GM21576 (cell line): ENCODE measurements at regions not wholly inside any gene's neighbourhood (a gene's known extent, or its start where the extent isn't known, plus 50 kb on each side); places are given as distances from the start of the nearest gene placed in this dataset.
"Not testable (repeated sequence)": the region's sequence is repeated elsewhere in the genome, so short reads cannot be mapped to it uniquely, and the experiment has no call there.

ENCODE experiments used
- ATAC-seq: cut with Tn5 transposase; IDR thresholded peaks from one replicate; pipeline ENCODE4 v1.9.1; 2021; ENCODE audit warnings: mild to moderate bottlenecking, moderate library complexity; ENCODE audit not compliant: unreplicated experiment

GRCh38 chr4:127277023-127277422 is 355.7 kb upstream of the INTU start:
- ATAC-seq: not testable (repeated sequence)

- no peak for ATAC-seq
These were observed 348.5 kb upstream of the INTU start for GRCh38 chr4:127284236-127284635.

- no peak for ATAC-seq
These were observed 341.4 kb upstream of the INTU start for GRCh38 chr4:127291316-127291715.

- no peak for ATAC-seq
These were observed 339.3 kb upstream of the INTU start for GRCh38 chr4:127293496-127293895.

GRCh38 chr4:127304356-127304755 is 328.4 kb upstream of the INTU start:
- ATAC-seq: no peak

- ATAC-seq: no peak
These were observed 324.8 kb upstream of the INTU start for GRCh38 chr4:127307996-127308395.

- ATAC-seq: no peak
These were observed 323.2 kb upstream of the INTU start for GRCh38 chr4:127309369-127310102.

GRCh38 chr4:127311371-127311770 is 321.4 kb upstream of the INTU start:
- no peak for ATAC-seq

GRCh38 chr4:127311924-127312323 is 320.8 kb upstream of the INTU start:
- no peak for ATAC-seq

GRCh38 chr4:127313767-127314166 is 319.0 kb upstream of the INTU start:
- no peak for ATAC-seq

- no peak for ATAC-seq
These were observed 305.3 kb upstream of the INTU start for GRCh38 chr4:127327491-127327890.

- no peak for ATAC-seq
These were observed 297.6 kb upstream of the INTU start for GRCh38 chr4:127335073-127335620.

GRCh38 chr4:127335732-127336131 is 297.0 kb upstream of the INTU start:
- ATAC-seq: no peak

- ATAC-seq: not testable (repeated sequence)
These were observed 289.6 kb upstream of the INTU start for GRCh38 chr4:127343123-127343522.

GRCh38 chr4:127344071-127344470 is 288.7 kb upstream of the INTU start:
- no peak for ATAC-seq

GRCh38 chr4:127347936-127348335 is 284.8 kb upstream of the INTU start:
- no peak for ATAC-seq

GRCh38 chr4:127352220-127353113 is 280.3 kb upstream of the INTU start:
- ATAC-seq: no peak

- no peak for ATAC-seq
These were observed 277.0 kb upstream of the INTU start for GRCh38 chr4:127355743-127356142.

- no peak for ATAC-seq
These were observed 275.0 kb upstream of the INTU start for GRCh38 chr4:127357765-127358164.

GRCh38 chr4:127362686-127363085 is 270.1 kb upstream of the INTU start:
- no peak for ATAC-seq

- ATAC-seq: no peak
These were observed 268.4 kb upstream of the INTU start for GRCh38 chr4:127364397-127364796.

- no peak for ATAC-seq
These were observed 267.8 kb upstream of the INTU start for GRCh38 chr4:127364911-127365310.
